HL-60 (cell line): ENCODE measurements at regions not wholly inside any gene's neighbourhood (a gene's known extent, or its start where the extent isn't known, plus 50 kb on each side); places are given as distances from the start of the nearest gene placed in this dataset.

Experiments
- DNase-seq, 2 experiments: peaks; one replicate each; pipeline ENCODE4 v3.0.0-alpha.2; 2010 to 2020; ENCODE audit warnings: low read depth in 1 of 2, low spot score in 1 of 2
- H3K27ac ChIP-seq: fragments of 250-450 bp; sonication (Bioruptor Pico); replicated peaks from 2 replicates; pipeline ENCODE4 v1.5.1; 2020; ENCODE audit warnings: mild to moderate bottlenecking, moderate library complexity
- H3K27me3 ChIP-seq: fragments of 250-450 bp; sonication (Bioruptor Pico); 2 replicates; pipeline ENCODE4 v1.5.1; 2021; ENCODE audit warnings: mild to moderate bottlenecking, moderate library complexity; ENCODE audit not compliant: insufficient read depth, poor library complexity, severe bottlenecking
- H3K4me3 ChIP-seq: replicated peaks from 2 replicates; pipeline ENCODE4 v1.5.1; 2011; ENCODE audit warnings: mild to moderate bottlenecking, control low read depth, low read length; ENCODE audit not compliant: insufficient read depth
- CTCF ChIP-seq: IDR thresholded peaks from one replicate; pipeline ENCODE4 v1.5.1; 2011; ENCODE audit warnings: low read length, control low read depth, inconsistent platforms; ENCODE audit not compliant: insufficient read depth
- GABPA ChIP-seq: IDR thresholded peaks from 2 replicates; pipeline ENCODE4 v1.6.1; 2012; ENCODE audit warnings: low read depth
- POLR2AphosphoS5 ChIP-seq: IDR thresholded peaks from 2 replicates; pipeline ENCODE4 v1.6.1; 2012; ENCODE audit warnings: low read depth
- REST ChIP-seq: IDR thresholded peaks from 2 replicates; pipeline ENCODE4 v1.6.1; 2012; ENCODE audit warnings: low read depth; ENCODE audit not compliant: insufficient replicate concordance
- SPI1 ChIP-seq: IDR thresholded peaks from 2 replicates; pipeline ENCODE4 v1.6.1; 2012; ENCODE audit warnings: low read depth, mild to moderate bottlenecking, borderline replicate concordance

GRCh38 chr1:219347921-219348391, 174.3 kb downstream of the LYPLAL1 start:
- Histone ChIP-seq H3K4me3 (no peak overlapping the region), H3K27me3 (peaks cover 2% of the 10 kb centered on the region), H3K27ac (no peak overlapping the region)
- DNase-seq: no peak
- TF ChIP-seq CTCF (no peak), REST (no peak), POLR2AphosphoS5 (no peak), SPI1 (no peak), GABPA (no peak)

- Histone ChIP-seq H3K4me3 (no peak overlapping the region), H3K27ac (no peak overlapping the region), H3K27me3 (peaks cover 2% of the 10 kb centered on the region)
- no peak for DNase-seq
- no peak for TF ChIP-seq POLR2AphosphoS5
- TF ChIP-seq CTCF: no peak
- TF ChIP-seq SPI1: no peak
- TF ChIP-seq REST: no peak
- TF ChIP-seq GABPA: no peak
Observed at GRCh38 chr1:219347376-219347775, 173.7 kb downstream of the LYPLAL1 start.

GRCh38 chr1:219345953-219346352, 172.3 kb downstream of the LYPLAL1 start:
- no peak for TF ChIP-seq REST
- TF ChIP-seq CTCF: no peak
- no peak for TF ChIP-seq GABPA
- no peak for TF ChIP-seq POLR2AphosphoS5
- no peak for TF ChIP-seq SPI1
- no peak overlapping the region for H3K27ac ChIP-seq
- H3K4me3 ChIP-seq: no peak overlapping the region
- peaks cover 2% of the 10 kb centered on the region for H3K27me3 ChIP-seq
- DNase-seq: no peak
